ENCODE measurements at regions not wholly inside any gene's neighbourhood (a gene's known extent, or its start where the extent isn't known, plus 50 kb on each side); places are given as distances from the start of the nearest gene placed in this dataset.

DNA sequence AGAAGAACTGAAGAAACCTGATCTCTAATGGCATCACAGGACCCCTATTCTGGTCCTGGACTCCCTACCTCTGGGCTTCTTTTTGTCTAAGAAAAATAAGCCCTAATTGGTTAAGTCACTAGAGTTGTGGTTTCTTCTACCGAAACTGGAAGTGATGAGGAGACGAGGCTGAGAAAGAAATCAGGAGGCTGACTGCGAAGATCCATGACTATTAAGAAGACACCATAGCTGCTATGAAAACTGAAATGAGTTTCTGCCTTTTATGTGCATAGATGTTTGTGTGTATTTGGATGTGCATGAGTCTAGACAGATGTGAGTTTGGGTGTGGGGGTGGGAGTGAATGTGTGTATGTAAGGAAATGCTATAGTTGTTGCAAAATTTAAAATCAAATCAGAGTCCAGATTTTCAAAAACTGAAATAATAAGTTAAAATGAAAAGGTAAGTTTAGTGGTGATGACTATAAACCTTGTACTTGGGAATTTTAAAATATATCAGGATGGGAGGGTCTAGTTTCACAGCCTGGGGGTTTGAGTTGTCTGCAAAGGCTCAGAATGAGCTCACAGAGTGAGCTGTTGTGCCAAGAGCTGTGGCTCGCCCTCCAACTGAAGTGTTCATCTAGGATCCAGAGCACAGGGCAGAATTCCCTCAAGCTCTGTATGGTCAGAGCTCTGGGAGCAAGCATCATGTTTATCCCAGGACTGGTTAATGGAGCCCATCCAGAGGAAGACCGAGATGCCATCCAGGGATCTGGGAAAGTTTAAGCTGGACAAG lies 94.9 kb downstream of the VCPKMT start:
- peaks cover 29% of the 10 kb centered on the region for H3K4me1 ChIP-seq (ENCODE audit: insufficient read depth)
- TF ChIP-seq EZH2phosphoT487 (IDR thresholded peaks at IDR 0.05; ENCODE audit: insufficient read depth, low read depth): no peak
- TF ChIP-seq EZH2 (IDR thresholded peaks at IDR 0.05; ENCODE audit: insufficient read depth, poor library complexity, severe bottlenecking): no peak
- H3K27ac ChIP-seq: no peak overlapping the region
- no peak overlapping the region for H2AFZ ChIP-seq
- H3K9me2 ChIP-seq (ENCODE audit: insufficient read depth): no peaks in the 10 kb centered on the region
- no peak overlapping the region for H3K9ac ChIP-seq
- H3K79me2 ChIP-seq (ENCODE audit: insufficient read depth): no peaks in the 10 kb centered on the region
- H3K27me3 ChIP-seq (replicated peaks; ENCODE audit: insufficient read depth): no peaks in the 10 kb centered on the region
- no peak overlapping the region for H3K4me3 ChIP-seq
- in situ Hi-C loops (cut with MboI): no loop called here
- 83 to 84% methylated on average over 5 of the region's 5 CpGs for WGBS, 2 experiments (ENCODE audit: low coverage in 1 of 2, low lambda C conversion rate in 2 of 2, missing lambda C conversion rate in 2 of 2)
- H3K9me3 ChIP-seq (ENCODE audit: low read depth): no peaks in the 10 kb centered on the region
- H3K4me2 ChIP-seq (ENCODE audit: unreplicated experiment): no peak overlapping the region
- peaks cover 43% of the 10 kb centered on the region for H3F3A ChIP-seq (ENCODE audit: insufficient read depth)
- DNase-seq: no peak
- no peaks in the 10 kb centered on the region for H3K36me3 ChIP-seq (ENCODE audit: low read depth)
- H4K20me1 ChIP-seq (ENCODE audit: insufficient read depth): no peaks in the 10 kb centered on the region

DNA sequence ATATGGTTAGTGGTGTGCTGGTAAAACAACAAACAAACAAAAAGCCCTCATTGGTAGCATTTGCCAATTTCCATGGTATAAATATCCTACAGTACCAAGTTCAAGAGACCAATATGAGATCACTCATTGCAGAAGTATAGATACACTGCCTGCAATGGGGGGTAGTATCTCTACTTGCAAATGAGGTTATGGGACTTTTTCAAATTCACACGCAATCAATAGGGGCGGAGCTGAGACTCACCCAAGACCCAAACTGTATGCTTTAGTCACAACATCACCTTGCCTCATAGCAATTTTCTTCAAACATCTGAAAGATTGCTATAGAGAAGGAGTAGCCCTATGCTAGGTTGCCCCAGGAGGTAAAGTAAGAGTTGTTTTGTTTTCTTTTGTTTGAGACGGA lies 93.7 kb downstream of the VCPKMT start:
- TF ChIP-seq EZH2 (IDR thresholded peaks at IDR 0.05; ENCODE audit: insufficient read depth, poor library complexity, severe bottlenecking): no peak
- Histone ChIP-seq H3K79me2 (ENCODE audit: insufficient read depth) (no peaks in the 10 kb centered on the region), H3K4me3 (no peak overlapping the region), H3K9me2 (ENCODE audit: insufficient read depth) (no peaks in the 10 kb centered on the region), H2AFZ (no peak overlapping the region), H4K20me1 (ENCODE audit: insufficient read depth) (no peaks in the 10 kb centered on the region), H3K27ac (no peak overlapping the region), H3K36me3 (ENCODE audit: low read depth) (no peaks in the 10 kb centered on the region), H3K9me3 (ENCODE audit: low read depth) (no peaks in the 10 kb centered on the region), H3K4me1 (ENCODE audit: insufficient read depth) (peaks cover 29% of the 10 kb centered on the region), H3F3A (ENCODE audit: insufficient read depth) (peaks cover 43% of the 10 kb centered on the region), H3K9ac (no peak overlapping the region), H3K4me2 (ENCODE audit: unreplicated experiment) (no peak overlapping the region), H3K27me3 (replicated peaks; ENCODE audit: insufficient read depth) (no peaks in the 10 kb centered on the region)
- no peak for DNase-seq
- in situ Hi-C loops (cut with MboI): no loop called here
- 97 to 100% methylated on average over 3 of the region's 3 CpGs for WGBS, 2 experiments (ENCODE audit: low coverage in 1 of 2, low lambda C conversion rate in 2 of 2, missing lambda C conversion rate in 2 of 2)

DNA sequence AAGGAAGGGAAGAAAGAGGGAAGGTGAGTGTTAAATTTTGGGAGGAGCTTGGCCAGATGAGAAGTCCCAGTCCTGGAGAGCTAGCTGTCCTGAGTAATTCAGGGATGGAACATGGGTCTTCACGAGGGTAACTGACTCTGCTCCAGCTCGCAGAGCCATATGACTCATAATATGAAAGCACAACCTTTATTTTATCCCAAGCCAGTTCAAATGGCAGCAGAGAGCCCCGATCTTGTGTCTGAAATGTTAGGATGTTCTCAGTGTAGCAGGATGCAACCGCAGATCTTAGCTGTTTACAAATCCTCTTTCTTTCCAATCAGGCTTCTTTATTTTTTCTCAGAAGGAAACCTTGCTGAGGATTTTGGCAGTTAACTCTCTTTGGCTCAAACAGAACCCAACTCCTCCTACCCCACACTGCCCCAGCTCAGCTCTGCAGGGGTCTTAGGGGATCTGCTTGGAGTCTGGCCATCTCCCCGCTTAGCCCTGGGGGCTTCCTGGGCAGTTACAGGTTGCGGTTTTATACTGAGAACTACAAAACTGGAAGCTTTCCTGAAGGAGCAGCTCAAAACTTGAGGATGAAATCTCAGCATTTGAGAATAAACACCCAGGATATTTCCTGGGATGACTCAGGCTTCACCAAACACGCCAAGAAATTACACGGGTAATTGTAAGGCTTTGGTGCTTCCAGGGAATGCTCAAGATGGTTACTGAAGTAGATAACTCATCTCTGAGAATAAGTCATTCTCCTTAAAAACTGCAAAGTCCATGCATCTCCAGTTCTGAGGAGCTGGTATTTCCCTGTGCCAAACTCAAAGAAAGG lies 92.5 kb downstream of the VCPKMT start:
- H3K27ac ChIP-seq: peak overlapping the region; percentile 96
- H3F3A ChIP-seq (ENCODE audit: insufficient read depth): peaks cover 33% of the 10 kb centered on the region
- no peaks in the 10 kb centered on the region for H4K20me1 ChIP-seq (ENCODE audit: insufficient read depth)
- H3K9ac ChIP-seq: peak overlapping the region; percentile 78
- H3K4me3 ChIP-seq: peak overlapping the region; percentile 67
- 2 to 3% methylated on average over 8 of the region's 8 CpGs for WGBS, 2 experiments (ENCODE audit: low coverage in 1 of 2, low lambda C conversion rate in 2 of 2, missing lambda C conversion rate in 2 of 2)
- H3K9me3 ChIP-seq (ENCODE audit: low read depth): no peaks in the 10 kb centered on the region
- peak overlapping the region; percentile 92 for H3K4me2 ChIP-seq (ENCODE audit: unreplicated experiment)
- peak; percentile 91 for DNase-seq
- no peaks in the 10 kb centered on the region for H3K27me3 ChIP-seq (replicated peaks; ENCODE audit: insufficient read depth)
- peak overlapping the region; percentile 80 for H2AFZ ChIP-seq
- no peak for TF ChIP-seq EZH2phosphoT487 (IDR thresholded peaks at IDR 0.05; ENCODE audit: insufficient read depth, low read depth)
- TF ChIP-seq EZH2 (IDR thresholded peaks at IDR 0.05; ENCODE audit: insufficient read depth, poor library complexity, severe bottlenecking): no peak
- H3K4me1 ChIP-seq (ENCODE audit: insufficient read depth): peaks cover 19% of the 10 kb centered on the region
- in situ Hi-C loops (cut with MboI): no loop called here
- no peaks in the 10 kb centered on the region for H3K36me3 ChIP-seq (ENCODE audit: low read depth)
- H3K79me2 ChIP-seq (ENCODE audit: insufficient read depth): no peaks in the 10 kb centered on the region
- no peaks in the 10 kb centered on the region for H3K9me2 ChIP-seq (ENCODE audit: insufficient read depth)

DNA sequence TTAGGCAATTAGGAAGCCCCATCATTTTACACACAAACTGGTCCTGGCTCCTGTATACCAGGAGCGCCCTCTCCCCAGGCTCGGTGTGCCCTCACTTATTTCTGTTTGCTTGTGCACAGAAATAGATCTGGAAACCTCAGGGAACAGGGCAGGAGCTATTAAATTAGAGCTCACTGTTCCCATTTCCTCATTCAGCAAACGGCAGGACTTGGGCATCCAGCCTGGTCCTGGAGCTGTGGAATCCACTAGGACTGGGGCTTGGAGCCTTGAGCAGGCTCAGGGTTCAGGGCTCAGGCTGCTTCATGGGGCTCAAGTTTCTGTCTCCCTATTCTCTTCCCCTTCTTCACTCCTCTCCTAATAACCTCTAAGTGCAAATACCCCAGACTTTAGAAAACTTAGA lies 91.3 kb downstream of the VCPKMT start:
- no peak for TF ChIP-seq EZH2phosphoT487 (IDR thresholded peaks at IDR 0.05; ENCODE audit: insufficient read depth, low read depth)
- TF ChIP-seq EZH2 (IDR thresholded peaks at IDR 0.05; ENCODE audit: insufficient read depth, poor library complexity, severe bottlenecking): no peak
- 34 to 37% methylated on average over 3 of the region's 3 CpGs for WGBS, 2 experiments (ENCODE audit: low coverage in 1 of 2, low lambda C conversion rate in 2 of 2, missing lambda C conversion rate in 2 of 2)
- Histone ChIP-seq H3K9me2 (ENCODE audit: insufficient read depth) (no peaks in the 10 kb centered on the region), H3K4me1 (ENCODE audit: insufficient read depth) (peaks cover 18% of the 10 kb centered on the region), H3K27me3 (replicated peaks; ENCODE audit: insufficient read depth) (no peaks in the 10 kb centered on the region), H3K79me2 (ENCODE audit: insufficient read depth) (no peaks in the 10 kb centered on the region), H4K20me1 (ENCODE audit: insufficient read depth) (no peaks in the 10 kb centered on the region), H3K4me2 (ENCODE audit: unreplicated experiment) (no peak overlapping the region), H3K27ac (no peak overlapping the region), H3K9ac (no peak overlapping the region), H3K36me3 (ENCODE audit: low read depth) (no peaks in the 10 kb centered on the region), H3F3A (ENCODE audit: insufficient read depth) (peaks cover 32% of the 10 kb centered on the region), H2AFZ (no peak overlapping the region), H3K4me3 (no peak overlapping the region), H3K9me3 (ENCODE audit: low read depth) (no peaks in the 10 kb centered on the region)
- DNase-seq: no peak
- in situ Hi-C loops (cut with MboI): no loop called here
